Tibial artery (tissue), 4 donors: ENCODE measurements at regions not wholly inside any gene's neighbourhood (a gene's known extent, or its start where the extent isn't known, plus 50 kb on each side); places are given as distances from the start of the nearest gene placed in this dataset.

Experiments used
- DNase-seq, 2 donors: peaks; one replicate each; pipeline ENCODE4 v3.0.0-alpha.2; 2019
- H3K27ac ChIP-seq, 2 donors: fragments of 200-600 bp; sonication (generic) in 1 of 2; 1 replicate in 1 of 2; 2 replicates in 1 of 2; pipeline ENCODE4 v1.5.1; 2018 to 2019; ENCODE audit warnings: mild to moderate bottlenecking in 1 of 2
- H3K27me3 ChIP-seq, 2 donors: fragments of 200-600 bp; sonication (generic) in 1 of 2; one replicate each; pipeline versions ENCODE4 v1.5.1 to v1.6.0; 2016 to 2019
- H3K36me3 ChIP-seq, 3 donors: fragments of 200-600 bp; sonication (generic) in 2 of 3; one replicate each; pipeline ENCODE4 v1.5.1; 2016 to 2019; ENCODE audit warnings: mild to moderate bottlenecking in 2 of 3
- H3K4me1 ChIP-seq, 4 donors: fragments of 200-600 bp; sonication (generic) in 2 of 4; 1 replicate in 3 of 4; 2 replicates in 1 of 4; pipeline ENCODE4 v1.5.1; 2016 to 2019
- H3K4me3 ChIP-seq, 2 donors: fragments of 200-600 bp; sonication (generic) in 1 of 2; 1 replicate in 1 of 2; 2 replicates in 1 of 2; pipeline ENCODE4 v1.5.1; 2018 to 2019; ENCODE audit warnings: mild to moderate bottlenecking in 2 of 2
- H3K9me3 ChIP-seq, 3 donors: fragments of 200-600 bp; sonication (generic) in 1 of 3; one replicate each; pipeline ENCODE4 v1.5.1; 2016 to 2019
- intact Hi-C: fragments of 100-400 bp; cut with DNase I; formaldehyde crosslinking; loops from one replicate; pipeline ENCODE4 v1.15.0; 2023; ENCODE audit warnings: low total_unique reads
- TF ChIP-seq, protein P1 (sequence below), 2 experiments: fragments of 200-600 bp in 1 of 2; fragments of 450-650 bp in 1 of 2; IDR thresholded peaks; one replicate each; pipeline ENCODE4 v1.5.1; 2017 to 2019; ENCODE audit warnings: antibody characterized with exemption in 2 of 2, mild to moderate bottlenecking in 1 of 2, moderate library complexity in 1 of 2

GRCh38 chr6:97813889-97814567 is 531.0 kb upstream of the MMS22L start:
- Histone ChIP-seq H3K27ac (no peak overlapping the region), H3K9me3 (no peaks in the 10 kb centered on the region), H3K4me1 (no peaks in the 10 kb centered on the region), H3K36me3 (no peaks in the 10 kb centered on the region), H3K4me3 (no peak overlapping the region), H3K27me3 (no peaks in the 10 kb centered on the region)
- no peak for DNase-seq
- intact Hi-C loops = no loop called here
- TF ChIP-seq, protein P1, sequence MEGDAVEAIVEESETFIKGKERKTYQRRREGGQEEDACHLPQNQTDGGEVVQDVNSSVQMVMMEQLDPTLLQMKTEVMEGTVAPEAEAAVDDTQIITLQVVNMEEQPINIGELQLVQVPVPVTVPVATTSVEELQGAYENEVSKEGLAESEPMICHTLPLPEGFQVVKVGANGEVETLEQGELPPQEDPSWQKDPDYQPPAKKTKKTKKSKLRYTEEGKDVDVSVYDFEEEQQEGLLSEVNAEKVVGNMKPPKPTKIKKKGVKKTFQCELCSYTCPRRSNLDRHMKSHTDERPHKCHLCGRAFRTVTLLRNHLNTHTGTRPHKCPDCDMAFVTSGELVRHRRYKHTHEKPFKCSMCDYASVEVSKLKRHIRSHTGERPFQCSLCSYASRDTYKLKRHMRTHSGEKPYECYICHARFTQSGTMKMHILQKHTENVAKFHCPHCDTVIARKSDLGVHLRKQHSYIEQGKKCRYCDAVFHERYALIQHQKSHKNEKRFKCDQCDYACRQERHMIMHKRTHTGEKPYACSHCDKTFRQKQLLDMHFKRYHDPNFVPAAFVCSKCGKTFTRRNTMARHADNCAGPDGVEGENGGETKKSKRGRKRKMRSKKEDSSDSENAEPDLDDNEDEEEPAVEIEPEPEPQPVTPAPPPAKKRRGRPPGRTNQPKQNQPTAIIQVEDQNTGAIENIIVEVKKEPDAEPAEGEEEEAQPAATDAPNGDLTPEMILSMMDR (IDR thresholded peaks at IDR 0.05) = no peak

GRCh38 chr6:97815301-97815812 is 532.3 kb upstream of the MMS22L start:
- no peak overlapping the region for H3K4me3 ChIP-seq
- H3K9me3 ChIP-seq = no peaks in the 10 kb centered on the region
- TF ChIP-seq, protein P1 (IDR thresholded peaks at IDR 0.05) = no peak
- H3K36me3 ChIP-seq = no peaks in the 10 kb centered on the region
- H3K27me3 ChIP-seq = no peaks in the 10 kb centered on the region
- no peaks in the 10 kb centered on the region for H3K4me1 ChIP-seq
- no peak overlapping the region for H3K27ac ChIP-seq
- DNase-seq = no peak
- intact Hi-C loops = no loop called here

- no peaks in the 10 kb centered on the region for H3K9me3 ChIP-seq
- no peaks in the 10 kb centered on the region for H3K36me3 ChIP-seq
- TF ChIP-seq, protein P1 (IDR thresholded peaks at IDR 0.05) = no peak
- no peaks in the 10 kb centered on the region for H3K4me1 ChIP-seq
- H3K27ac ChIP-seq = no peak overlapping the region
- no peak for DNase-seq
- H3K4me3 ChIP-seq = no peak overlapping the region
- intact Hi-C loops = no loop called here
- H3K27me3 ChIP-seq = no peaks in the 10 kb centered on the region
Measured at GRCh38 chr6:97816526-97816925, 533.5 kb upstream of the MMS22L start.

- no peaks in the 10 kb centered on the region for H3K36me3 ChIP-seq
- H3K4me3 ChIP-seq = no peak overlapping the region
- no peak overlapping the region for H3K27ac ChIP-seq
- no peaks in the 10 kb centered on the region for H3K9me3 ChIP-seq
- intact Hi-C loops = no loop called here
- TF ChIP-seq, protein P1 (IDR thresholded peaks at IDR 0.05) = no peak
- no peak for DNase-seq
- H3K4me1 ChIP-seq = no peaks in the 10 kb centered on the region
- H3K27me3 ChIP-seq = no peaks in the 10 kb centered on the region
Measured at GRCh38 chr6:97819710-97820109, 536.7 kb upstream of the MMS22L start.

DNA sequence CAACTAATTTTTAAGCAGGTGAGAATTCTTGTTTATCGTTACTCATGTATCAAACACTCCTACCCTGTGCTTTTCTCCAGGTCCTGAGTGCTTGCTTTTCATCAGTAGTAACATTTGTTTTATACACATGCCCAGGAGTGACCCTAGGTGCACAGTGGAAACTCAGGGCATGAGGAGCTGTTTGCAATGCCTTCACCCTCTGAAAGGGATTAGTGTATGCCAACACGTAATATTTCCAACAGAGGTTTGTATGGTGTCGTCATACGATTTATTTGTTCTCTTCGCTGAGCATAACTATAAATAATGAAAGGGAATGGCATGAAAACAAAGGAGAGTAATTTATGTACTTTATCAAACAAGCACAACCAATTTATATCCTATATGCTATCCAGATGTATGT is 537.4 kb upstream of the MMS22L start:
- TF ChIP-seq, protein P1 (IDR thresholded peaks at IDR 0.05) = no peak
- Histone ChIP-seq H3K27ac (no peak overlapping the region), H3K4me3 (no peak overlapping the region), H3K27me3 (no peaks in the 10 kb centered on the region), H3K36me3 (no peaks in the 10 kb centered on the region), H3K9me3 (no peaks in the 10 kb centered on the region), H3K4me1 (no peaks in the 10 kb centered on the region)
- intact Hi-C loops = no loop called here
- no peak for DNase-seq
